GM18873 (cell line): ENCODE measurements at regions not wholly inside any gene's neighbourhood (a gene's known extent, or its start where the extent isn't known, plus 50 kb on each side); places are given as distances from the start of the nearest gene placed in this dataset.

Experiments
- ATAC-seq: cut with Tn5 transposase; IDR thresholded peaks from one replicate; pipeline ENCODE4 v1.9.1; 2021; ENCODE audit warnings: mild to moderate bottlenecking, moderate library complexity, moderate number of reproducible peaks; ENCODE audit not compliant: unreplicated experiment, low FRiP score

GRCh38 chr5:104699438-104699837 lies 1136.8 kb upstream of the NUDT12 start:
- ATAC-seq: no peak

- no peak for ATAC-seq
Observed at GRCh38 chr5:104661256-104661655, 1098.7 kb upstream of the NUDT12 start.

- no peak for ATAC-seq
Observed at GRCh38 chr5:104659497-104659896, 1096.9 kb upstream of the NUDT12 start.

GRCh38 chr5:104652271-104652861 lies 1089.8 kb upstream of the NUDT12 start:
- no peak for ATAC-seq

GRCh38 chr5:104650313-104651055 lies 1087.9 kb upstream of the NUDT12 start:
- no peak for ATAC-seq

GRCh38 chr5:104646416-104646815 lies 1083.8 kb upstream of the NUDT12 start:
- ATAC-seq: no peak

GRCh38 chr5:104643320-104643719 lies 1080.7 kb upstream of the NUDT12 start:
- no peak for ATAC-seq

GRCh38 chr5:104635227-104635626 lies 1072.6 kb upstream of the NUDT12 start:
- ATAC-seq: no peak

GRCh38 chr5:104628911-104629310 lies 1066.3 kb upstream of the NUDT12 start:
- ATAC-seq: no peak

- ATAC-seq: no peak
Observed at GRCh38 chr5:104626122-104626521, 1063.5 kb upstream of the NUDT12 start.

- ATAC-seq: no peak
Observed at GRCh38 chr5:104612005-104612404, 1049.4 kb upstream of the NUDT12 start.

- no peak for ATAC-seq
Observed at GRCh38 chr5:104611135-104611767, 1048.7 kb upstream of the NUDT12 start.

GRCh38 chr5:104606258-104606829 lies 1043.8 kb upstream of the NUDT12 start:
- no peak for ATAC-seq

- ATAC-seq: no peak
Observed at GRCh38 chr5:104599726-104600125, 1037.1 kb upstream of the NUDT12 start.

- no peak for ATAC-seq
Observed at GRCh38 chr5:104598285-104598684, 1035.7 kb upstream of the NUDT12 start.

GRCh38 chr5:104594850-104595249 lies 1032.3 kb upstream of the NUDT12 start:
- ATAC-seq: no peak

GRCh38 chr5:104576677-104577076 lies 1014.1 kb upstream of the NUDT12 start:
- ATAC-seq: no peak

GRCh38 chr5:104573949-104574709 lies 1011.5 kb upstream of the NUDT12 start:
- no peak for ATAC-seq

GRCh38 chr5:104569621-104570020 lies 1007.0 kb upstream of the NUDT12 start:
- ATAC-seq: no peak

- no peak for ATAC-seq
Observed at GRCh38 chr5:104564530-104564929, 1001.9 kb upstream of the NUDT12 start.

- ATAC-seq: no peak
Observed at GRCh38 chr5:104556957-104557356, 994.4 kb upstream of the NUDT12 start.
